DMS53 treated with DMSO at 0.1 percent for 48 hours (cell line): ENCODE measurements at regions not wholly inside any gene's neighbourhood (a gene's known extent, or its start where the extent isn't known, plus 50 kb on each side); places are given as distances from the start of the nearest gene placed in this dataset.
"Not testable (repeated sequence)": the region's sequence is repeated elsewhere in the genome, so short reads cannot be mapped to it uniquely, and the experiment has no call there.

Source experiments
- DNase-seq: peaks from one replicate; lab custom pipeline; 2025; ENCODE audit not compliant: unreplicated experiment; lab: John Stamatoyannopoulos, UW

GRCh38 chr10:8305876-8306652 lies 251.6 kb downstream of the GATA3 start:
- DNase-seq: no peak

- no peak for DNase-seq
Measured at GRCh38 chr10:8306685-8307364, 252.3 kb downstream of the GATA3 start.

GRCh38 chr10:8310930-8311329 lies 256.4 kb downstream of the GATA3 start:
- no peak for DNase-seq

DNA sequence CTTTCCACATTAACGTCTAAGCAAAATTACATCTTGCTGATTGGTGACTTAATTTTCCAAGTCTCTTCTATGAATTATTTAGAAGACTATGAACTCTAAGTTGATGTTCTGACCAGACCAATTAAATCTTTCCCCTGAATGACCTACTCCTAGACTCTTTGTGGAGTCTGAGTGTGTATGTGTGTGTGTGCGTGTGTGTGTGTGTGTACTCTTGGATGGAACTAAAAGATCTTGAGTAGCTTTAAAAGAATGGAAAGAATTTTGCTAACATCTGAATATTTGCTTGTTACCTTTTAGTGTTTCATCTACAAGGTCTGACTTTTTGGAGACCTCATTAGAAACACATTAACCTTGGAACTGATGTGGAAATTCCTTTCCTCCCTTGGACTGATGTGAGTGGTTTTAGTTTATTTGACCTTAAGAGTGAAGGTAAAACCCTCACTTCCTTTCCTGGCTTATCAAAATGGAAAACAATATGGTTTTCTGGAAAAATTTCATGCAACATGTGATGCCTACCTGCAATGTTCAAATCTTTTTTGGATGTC lies 257.1 kb downstream of the GATA3 start:
- no peak for DNase-seq

GRCh38 chr10:8312079-8312478 lies 257.6 kb downstream of the GATA3 start:
- DNase-seq: no peak

DNA sequence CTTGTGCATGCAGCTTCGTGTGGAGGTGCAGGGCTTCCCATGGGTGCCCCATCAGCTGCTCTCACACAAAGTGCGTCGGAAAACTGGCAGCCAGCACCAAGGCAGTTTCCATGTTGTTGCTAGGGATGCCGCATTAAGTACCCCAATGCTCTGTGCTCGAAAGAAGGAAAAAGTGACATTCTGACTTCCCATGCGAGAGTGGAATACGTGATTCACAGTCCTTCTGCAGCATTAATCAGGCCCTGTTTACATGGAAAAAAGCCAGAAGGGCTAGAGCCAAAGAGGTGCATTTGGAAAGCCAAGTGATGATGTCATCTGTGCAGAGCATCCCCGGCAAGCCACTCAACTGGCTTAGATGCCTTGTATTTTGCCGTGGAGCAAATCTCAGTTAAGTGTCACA lies 258.3 kb downstream of the GATA3 start:
- DNase-seq: no peak

DNA sequence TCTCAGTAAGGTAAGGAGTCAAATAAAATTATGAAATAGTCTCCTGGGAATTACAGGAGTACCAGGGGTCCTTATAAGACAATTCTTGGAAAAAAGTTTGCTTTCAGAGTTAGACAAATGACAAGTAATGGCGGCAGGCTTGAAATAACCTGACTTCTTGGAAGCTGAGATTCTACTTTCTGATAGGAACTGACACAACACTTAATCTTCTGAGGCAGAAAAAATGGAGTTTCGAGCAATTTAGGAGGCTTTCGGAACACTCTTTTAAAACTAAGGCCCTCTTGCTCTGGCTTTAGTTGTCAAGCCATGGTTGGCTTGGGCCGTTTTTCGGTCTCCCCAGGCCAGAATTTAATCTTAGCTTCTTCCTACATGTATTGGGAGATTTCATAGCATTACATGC lies 260.0 kb downstream of the GATA3 start:
- no peak for DNase-seq

- DNase-seq: no peak
Measured at GRCh38 chr10:8315619-8316021, 261.1 kb downstream of the GATA3 start.

GRCh38 chr10:8316284-8316683 lies 261.8 kb downstream of the GATA3 start:
- no peak for DNase-seq

GRCh38 chr10:8318429-8318828 lies 263.9 kb downstream of the GATA3 start:
- DNase-seq: not testable (repeated sequence)

- DNase-seq: no peak
Measured at GRCh38 chr10:8318956-8319355, 264.5 kb downstream of the GATA3 start.

DNA sequence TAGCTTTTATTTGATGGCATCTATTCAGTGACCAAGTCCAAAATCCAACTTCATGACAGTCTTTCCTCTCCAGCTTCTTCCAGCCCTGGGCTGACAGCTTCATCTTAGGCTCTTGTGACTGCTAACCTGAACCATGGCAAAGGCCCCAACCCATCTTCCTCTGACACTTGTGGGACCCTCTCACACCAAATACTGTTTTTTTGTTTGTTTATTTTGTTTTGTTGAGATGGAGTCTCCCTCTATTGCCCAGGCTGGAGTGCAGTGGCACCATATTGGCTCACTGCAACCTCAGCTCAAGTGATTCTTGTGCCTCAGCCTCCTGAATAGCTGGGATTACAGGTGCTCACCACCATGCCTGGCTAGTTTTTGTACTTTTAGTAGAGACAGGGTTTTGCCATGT lies 265.2 kb downstream of the GATA3 start:
- no peak for DNase-seq

DNA sequence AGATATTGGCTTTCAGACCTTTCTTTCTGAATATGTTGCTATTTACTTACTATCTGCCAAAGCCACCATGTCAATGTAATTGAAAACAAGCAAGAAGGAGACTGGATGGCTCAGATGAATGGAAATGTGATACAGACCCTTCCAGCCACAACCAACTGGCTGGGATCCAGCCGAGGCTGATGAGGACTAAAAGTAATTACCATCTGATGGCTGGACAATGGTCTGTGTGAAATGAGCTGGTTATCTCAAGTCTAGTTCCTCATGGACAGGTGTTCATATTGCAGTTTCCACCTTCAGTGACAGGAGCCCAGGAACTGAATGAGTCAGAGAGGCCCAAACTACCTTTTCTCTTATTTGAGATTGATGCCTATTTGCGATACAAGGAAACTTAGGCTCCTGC lies 267.5 kb downstream of the GATA3 start:
- DNase-seq: no peak

DNA sequence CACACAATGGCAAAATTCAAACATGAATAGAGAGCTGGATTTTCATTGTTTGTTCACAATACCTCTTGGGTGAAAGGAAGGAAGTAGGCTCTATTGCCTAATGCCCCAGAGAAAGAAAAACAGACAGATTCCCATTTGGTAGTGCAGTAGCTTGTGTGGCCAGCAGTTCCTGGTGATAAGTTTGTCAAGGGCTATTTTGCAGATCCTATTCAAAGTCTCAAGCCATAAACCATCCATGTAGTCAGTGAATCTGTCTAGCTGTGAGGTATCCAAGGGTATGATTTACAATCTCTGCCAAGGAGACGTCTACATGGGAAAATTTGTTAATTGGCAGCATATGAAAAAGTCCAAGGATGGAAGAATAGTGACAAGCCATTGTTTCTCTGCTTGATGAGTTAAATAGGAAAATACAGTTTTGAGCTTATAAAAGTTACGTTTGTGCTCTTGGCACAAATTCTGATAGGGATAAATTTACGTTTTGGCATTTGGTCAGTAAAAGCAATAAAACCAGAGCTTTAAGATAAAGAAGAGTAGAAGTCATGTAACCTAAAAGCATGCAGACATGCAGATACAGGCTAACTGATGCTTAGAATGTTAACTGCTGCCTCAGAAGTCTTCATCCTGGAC lies 269.1 kb downstream of the GATA3 start:
- DNase-seq: no peak

GRCh38 chr10:8325024-8325980 lies 270.8 kb downstream of the GATA3 start:
- no peak for DNase-seq

GRCh38 chr10:8326396-8327139 lies 272.1 kb downstream of the GATA3 start:
- no peak for DNase-seq

GRCh38 chr10:8327140-8327423 lies 272.6 kb downstream of the GATA3 start:
- DNase-seq: no peak

DNA sequence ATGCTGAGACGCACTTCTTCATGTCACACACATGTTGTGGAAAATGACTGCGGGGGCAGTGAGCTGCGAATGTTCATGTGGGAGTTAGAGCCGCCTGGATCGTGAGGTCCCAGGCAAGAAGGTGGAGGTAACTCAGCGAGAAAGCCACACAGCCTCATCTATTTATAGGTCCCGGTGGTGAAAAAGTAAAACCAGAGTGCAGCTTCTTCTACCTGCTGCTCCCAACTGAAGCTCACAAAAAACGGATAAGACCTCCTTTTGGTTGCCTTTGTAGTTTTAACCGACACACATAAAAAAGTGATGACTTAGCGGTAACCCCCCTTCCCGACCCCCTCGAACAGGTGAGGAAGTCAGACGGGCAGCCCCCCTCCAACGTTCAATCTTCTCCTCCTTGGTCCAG lies 276.9 kb downstream of the GATA3 start:
- DNase-seq: no peak

GRCh38 chr10:8331896-8332729 lies 277.6 kb downstream of the GATA3 start:
- DNase-seq: peak; percentile 2
